OCI-LY1 (cell line): ENCODE measurements at regions not wholly inside any gene's neighbourhood (a gene's known extent, or its start where the extent isn't known, plus 50 kb on each side); places are given as distances from the start of the nearest gene placed in this dataset.

Experiments
- CTCF ChIP-seq: fragments of 200-600 bp; sonication (generic), shearing (Covaris generic); IDR thresholded peaks from 2 replicates; pipeline ENCODE4 v1.5.1; 2017; ENCODE audit warnings: mild to moderate bottlenecking, antibody characterized with exemption, low read length, moderate library complexity, mixed read lengths
- EZH2 ChIP-seq: fragments of 200-600 bp; sonication (generic), shearing (Covaris generic); IDR thresholded peaks from 2 replicates; pipeline ENCODE4 v1.8.0; 2017; ENCODE audit warnings: borderline replicate concordance, mixed run types, mild to moderate bottlenecking, antibody characterized with exemption, low read length, moderate library complexity, mixed read lengths

- TF ChIP-seq CTCF (no peak), EZH2 (no peak)
Observed at GRCh38 chr13:89806594-89806993, 1540.9 kb upstream of the MIR17HG start.
